ENCODE measurements at regions not wholly inside any gene's neighbourhood (a gene's known extent, or its start where the extent isn't known, plus 50 kb on each side); places are given as distances from the start of the nearest gene placed in this dataset.

DNA sequence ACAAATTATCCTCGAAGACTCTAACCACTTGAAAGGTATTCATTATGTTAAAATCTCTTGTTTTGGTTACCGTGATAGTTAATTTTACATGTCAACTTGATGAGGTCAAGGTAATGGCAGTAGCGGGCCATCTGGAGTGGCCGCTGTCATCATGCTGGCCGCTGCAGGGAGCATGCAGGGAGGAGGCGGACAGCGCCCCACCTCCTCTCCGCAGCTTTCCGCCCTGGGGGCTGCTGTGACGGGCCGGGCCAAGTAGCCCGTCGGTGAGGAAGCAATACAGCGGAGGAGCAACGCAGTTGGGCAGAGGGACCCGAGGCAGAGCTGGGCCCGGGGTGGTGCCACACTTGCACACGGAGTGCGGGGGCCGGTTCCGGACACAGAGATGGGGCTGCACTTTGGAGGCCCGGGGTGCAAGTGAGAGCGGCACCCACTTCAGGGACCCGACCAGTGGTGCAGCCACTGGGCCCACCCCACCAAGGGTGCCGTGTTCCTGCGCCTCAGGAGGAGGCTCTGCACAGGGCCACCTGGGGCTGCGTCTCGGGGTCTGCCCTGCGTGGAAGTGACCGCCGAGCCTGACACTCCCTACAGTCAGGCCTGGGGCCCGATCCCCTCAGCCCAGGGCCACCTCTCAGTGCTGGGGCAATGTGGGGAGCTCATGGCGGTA, 452.4 kb downstream of the LRATD1 start:
- H3K36me3 ChIP-seq (ENCODE audit: control insufficient read depth, insufficient read depth, low read length): no peaks in the 10 kb centered on the region
- no peaks in the 10 kb centered on the region for H3K27me3 ChIP-seq (ENCODE audit: control insufficient read depth, insufficient read depth, low read length)
- H3K9me3 ChIP-seq (ENCODE audit: control insufficient read depth, insufficient read depth, low read depth, low read length): no peaks in the 10 kb centered on the region
- H3K9ac ChIP-seq (ENCODE audit: low read length): no peak overlapping the region
- H3K27ac ChIP-seq (ENCODE audit: low read depth, low read length): no peak overlapping the region
- H3K4me1 ChIP-seq (ENCODE audit: control insufficient read depth, insufficient read depth, low read length): peaks cover 5% of the 10 kb centered on the region; the same call in 1 of the 2 replicates
- H3K4me3 ChIP-seq (ENCODE audit: low read depth, low read length): no peak overlapping the region

DNA sequence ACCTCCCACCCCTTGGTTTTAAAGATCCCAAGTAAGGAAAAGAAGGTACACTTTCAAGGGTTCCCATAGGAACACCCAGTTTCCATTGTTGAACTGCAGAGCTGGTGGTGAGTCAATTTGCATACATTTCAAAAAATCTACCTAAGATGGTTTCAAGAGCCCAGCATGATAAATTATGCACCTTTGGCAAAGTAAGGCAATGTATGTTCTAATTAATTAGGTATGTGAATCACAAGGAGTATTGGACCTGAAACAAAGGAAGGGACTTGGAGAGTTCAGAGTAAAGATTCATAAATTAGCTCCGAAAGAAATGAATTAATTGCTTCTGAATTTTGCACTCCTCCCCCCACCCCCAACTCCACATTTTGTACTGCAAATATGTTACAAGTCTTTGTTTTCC, 459.7 kb downstream of the LRATD1 start:
- H3K4me3 ChIP-seq (ENCODE audit: low read depth, low read length): no peak overlapping the region
- H3K27me3 ChIP-seq (ENCODE audit: control insufficient read depth, insufficient read depth, low read length): no peaks in the 10 kb centered on the region
- no peaks in the 10 kb centered on the region for H3K36me3 ChIP-seq (ENCODE audit: control insufficient read depth, insufficient read depth, low read length)
- no peaks in the 10 kb centered on the region for H3K9me3 ChIP-seq (ENCODE audit: control insufficient read depth, insufficient read depth, low read depth, low read length)
- no peak overlapping the region for H3K9ac ChIP-seq (ENCODE audit: low read length)
- H3K4me1 ChIP-seq (ENCODE audit: control insufficient read depth, insufficient read depth, low read length): peaks cover 22% of the 10 kb centered on the region
- no peak overlapping the region for H3K27ac ChIP-seq (ENCODE audit: low read depth, low read length)

DNA sequence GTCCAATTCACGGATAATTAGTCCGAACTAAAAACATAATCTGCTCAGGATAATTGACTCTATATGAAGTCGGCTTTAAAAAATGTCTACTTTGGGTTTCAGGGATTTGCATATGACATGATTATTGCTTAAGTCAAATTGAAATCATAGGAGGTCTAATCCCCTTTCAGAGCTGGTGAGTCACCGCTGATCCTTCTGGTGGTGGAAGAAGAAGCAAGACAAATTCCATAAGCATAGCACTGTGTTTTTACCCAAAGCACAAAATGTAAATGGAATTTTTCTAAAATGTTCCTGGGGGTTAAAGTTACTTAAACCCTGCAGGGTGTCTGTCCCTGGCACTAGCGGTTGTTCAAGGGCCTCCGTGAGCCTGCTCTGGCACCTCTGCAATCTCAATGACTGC, 460.2 kb downstream of the LRATD1 start:
- H3K4me3 ChIP-seq (ENCODE audit: low read depth, low read length): no peak overlapping the region
- H3K4me1 ChIP-seq (ENCODE audit: control insufficient read depth, insufficient read depth, low read length): peaks cover 25% of the 10 kb centered on the region
- H3K9me3 ChIP-seq (ENCODE audit: control insufficient read depth, insufficient read depth, low read depth, low read length): no peaks in the 10 kb centered on the region
- no peak overlapping the region for H3K27ac ChIP-seq (ENCODE audit: low read depth, low read length)
- no peaks in the 10 kb centered on the region for H3K27me3 ChIP-seq (ENCODE audit: control insufficient read depth, insufficient read depth, low read length)
- no peaks in the 10 kb centered on the region for H3K36me3 ChIP-seq (ENCODE audit: control insufficient read depth, insufficient read depth, low read length)
- H3K9ac ChIP-seq (ENCODE audit: low read length): no peak overlapping the region

DNA sequence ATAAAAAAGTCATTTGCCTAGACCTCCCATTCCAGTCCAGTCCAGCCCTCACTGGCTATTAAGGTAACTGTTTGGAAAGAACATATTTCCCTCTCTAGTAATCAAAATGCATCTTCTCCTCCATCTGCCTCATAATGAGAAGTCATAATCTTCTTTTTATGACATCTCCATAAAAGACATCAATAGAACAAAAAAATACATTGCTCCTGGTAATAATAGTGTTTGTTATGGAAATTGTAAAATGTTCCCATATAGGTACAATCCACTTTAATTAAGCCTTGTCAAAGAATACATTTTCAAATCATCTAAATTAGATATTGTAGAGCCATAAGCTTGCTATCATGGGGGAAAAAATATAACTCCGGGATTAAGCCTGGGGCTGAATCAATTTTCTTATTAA, 461.6 kb downstream of the LRATD1 start:
- H3K4me3 ChIP-seq (ENCODE audit: low read depth, low read length): no peak overlapping the region

DNA sequence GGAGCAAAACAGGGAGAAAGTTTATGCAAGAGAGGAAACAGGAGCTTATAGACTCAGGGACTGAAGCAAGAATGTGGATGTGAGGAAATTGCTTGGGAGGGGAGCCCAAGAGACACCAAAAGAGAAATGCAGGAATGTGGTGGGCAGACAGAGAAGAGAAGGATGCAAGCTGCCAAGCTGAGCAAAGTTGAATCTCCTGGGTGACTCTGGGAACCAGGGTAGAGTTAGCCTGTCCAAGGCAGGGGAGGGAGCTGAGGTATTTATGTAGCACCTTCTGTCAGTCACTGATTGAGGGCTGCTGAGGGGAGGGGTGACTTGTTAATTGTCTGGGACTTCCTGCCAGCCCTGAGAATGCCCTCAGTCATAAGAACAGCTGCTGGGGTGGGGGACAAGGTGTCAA, 464.3 kb downstream of the NBAS start:
- Histone ChIP-seq H3K27me3 (ENCODE audit: control insufficient read depth, insufficient read depth, low read length) (no peaks in the 10 kb centered on the region), H3K9ac (ENCODE audit: low read length) (no peak overlapping the region), H3K4me3 (ENCODE audit: low read depth, low read length) (no peak overlapping the region), H3K36me3 (ENCODE audit: control insufficient read depth, insufficient read depth, low read length) (no peaks in the 10 kb centered on the region), H3K4me1 (ENCODE audit: control insufficient read depth, insufficient read depth, low read length) (peaks cover 25% of the 10 kb centered on the region), H3K27ac (ENCODE audit: low read depth, low read length) (no peak overlapping the region), H3K9me3 (ENCODE audit: control insufficient read depth, insufficient read depth, low read depth, low read length) (no peaks in the 10 kb centered on the region)

More for the DNA sequence above, 461.6 kb downstream of the LRATD1 start:
- Histone ChIP-seq H3K27me3 (ENCODE audit: control insufficient read depth, insufficient read depth, low read length) (no peaks in the 10 kb centered on the region), H3K9me3 (ENCODE audit: control insufficient read depth, insufficient read depth, low read depth, low read length) (no peaks in the 10 kb centered on the region), H3K36me3 (ENCODE audit: control insufficient read depth, insufficient read depth, low read length) (no peaks in the 10 kb centered on the region), H3K27ac (ENCODE audit: low read depth, low read length) (no peak overlapping the region), H3K9ac (ENCODE audit: low read length) (no peak overlapping the region), H3K4me1 (ENCODE audit: control insufficient read depth, insufficient read depth, low read length) (peaks cover 25% of the 10 kb centered on the region)

DNA sequence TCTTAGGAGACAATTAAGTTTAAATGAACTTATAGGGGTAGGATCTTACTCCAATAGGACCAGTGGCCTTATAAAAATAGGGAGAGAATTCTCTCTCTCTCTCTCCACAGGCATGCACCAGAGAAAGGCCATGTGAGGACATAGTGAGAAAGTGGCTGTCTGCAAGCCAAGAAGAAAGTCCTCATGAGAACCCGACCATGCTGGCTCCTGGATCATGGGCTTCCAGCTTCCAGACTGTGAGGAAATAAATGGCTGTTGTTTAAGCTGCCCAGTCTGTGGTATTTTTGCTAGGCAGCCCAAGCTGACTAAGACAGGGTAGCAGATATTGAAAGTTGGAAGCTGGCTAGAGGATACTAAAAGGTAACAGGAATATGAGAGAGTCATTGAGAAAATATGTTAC, 454.0 kb downstream of the NBAS start:
- Histone ChIP-seq H3K9ac (ENCODE audit: low read length) (no peak overlapping the region), H3K27me3 (ENCODE audit: control insufficient read depth, insufficient read depth, low read length) (no peaks in the 10 kb centered on the region), H3K4me3 (ENCODE audit: low read depth, low read length) (no peak overlapping the region), H3K36me3 (ENCODE audit: control insufficient read depth, insufficient read depth, low read length) (no peaks in the 10 kb centered on the region), H3K27ac (ENCODE audit: low read depth, low read length) (no peak overlapping the region), H3K4me1 (ENCODE audit: control insufficient read depth, insufficient read depth, low read length) (no peaks in the 10 kb centered on the region), H3K9me3 (ENCODE audit: control insufficient read depth, insufficient read depth, low read depth, low read length) (peaks cover 10% of the 10 kb centered on the region; the same call in 1 of the 2 replicates)

DNA sequence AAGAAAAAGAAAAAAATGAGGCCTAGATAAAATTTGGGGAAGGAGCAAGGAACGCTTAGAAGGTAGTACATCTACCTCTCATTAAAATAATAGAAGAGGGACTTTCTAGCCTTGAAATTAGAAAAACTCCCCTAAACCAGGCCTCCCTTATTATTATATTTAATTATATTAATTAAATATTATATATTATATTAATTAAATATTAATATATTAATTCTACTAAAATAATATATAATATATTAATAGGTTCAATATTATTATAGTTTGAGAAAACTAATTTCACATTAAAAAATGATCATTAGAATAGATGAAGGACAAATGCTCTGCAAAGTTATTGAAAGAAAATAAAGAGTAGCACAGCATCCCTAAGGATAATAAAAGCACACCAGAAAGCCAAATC, 449.4 kb downstream of the NBAS start:
- H3K4me3 ChIP-seq (ENCODE audit: low read depth, low read length): no peak overlapping the region
- no peaks in the 10 kb centered on the region for H3K4me1 ChIP-seq (ENCODE audit: control insufficient read depth, insufficient read depth, low read length)
- no peaks in the 10 kb centered on the region for H3K36me3 ChIP-seq (ENCODE audit: control insufficient read depth, insufficient read depth, low read length)
- H3K27ac ChIP-seq (ENCODE audit: low read depth, low read length): no peak overlapping the region
- no peaks in the 10 kb centered on the region for H3K27me3 ChIP-seq (ENCODE audit: control insufficient read depth, insufficient read depth, low read length)
- peaks cover 25% of the 10 kb centered on the region for H3K9me3 ChIP-seq (ENCODE audit: control insufficient read depth, insufficient read depth, low read depth, low read length)
- H3K9ac ChIP-seq (ENCODE audit: low read length): no peak overlapping the region

DNA sequence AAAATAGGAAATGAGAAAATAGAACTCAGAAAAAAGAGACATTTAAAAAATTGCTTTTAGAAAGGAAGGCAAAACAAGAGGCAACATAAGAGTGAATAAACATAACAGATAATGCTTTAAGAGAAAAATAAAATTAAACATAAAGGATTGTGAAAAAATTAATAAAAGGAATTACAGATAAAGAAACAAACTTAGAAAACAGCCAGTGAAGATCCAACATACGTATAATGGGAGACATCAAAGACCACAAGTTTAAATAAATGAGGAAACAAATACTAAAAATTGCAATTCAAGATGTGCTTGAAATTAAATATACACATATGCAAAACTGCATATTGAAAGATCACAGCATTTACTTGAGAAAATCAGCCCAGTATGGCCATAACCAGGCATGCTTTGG, 448.9 kb downstream of the NBAS start:
- H3K4me1 ChIP-seq (ENCODE audit: control insufficient read depth, insufficient read depth, low read length): no peaks in the 10 kb centered on the region
- no peaks in the 10 kb centered on the region for H3K36me3 ChIP-seq (ENCODE audit: control insufficient read depth, insufficient read depth, low read length)
- H3K4me3 ChIP-seq (ENCODE audit: low read depth, low read length): no peak overlapping the region

DNA sequence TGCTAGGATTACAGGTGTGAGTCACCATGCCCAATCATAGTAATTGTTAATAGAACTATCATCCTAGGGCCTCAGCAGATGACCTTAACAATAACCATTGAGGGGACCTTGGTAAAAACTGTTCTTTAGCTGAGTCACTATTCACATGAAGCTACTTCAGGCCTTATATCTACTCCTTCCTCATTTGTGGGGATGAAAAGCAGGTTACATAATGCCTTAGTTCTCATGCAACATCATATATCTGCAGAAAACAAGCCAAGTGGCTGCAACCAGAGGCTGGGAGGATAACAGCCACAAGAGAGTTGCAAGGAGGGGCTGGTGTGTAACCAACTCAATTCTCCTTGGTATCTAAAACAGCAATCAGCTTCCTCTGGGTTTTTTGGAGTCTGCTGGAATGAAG, 445.4 kb downstream of the NBAS start:
- H3K4me1 ChIP-seq (ENCODE audit: control insufficient read depth, insufficient read depth, low read length): peaks cover 18% of the 10 kb centered on the region
- no peak overlapping the region for H3K4me3 ChIP-seq (ENCODE audit: low read depth, low read length)
- H3K9ac ChIP-seq (ENCODE audit: low read length): no peak overlapping the region
- H3K27me3 ChIP-seq (ENCODE audit: control insufficient read depth, insufficient read depth, low read length): no peaks in the 10 kb centered on the region
- H3K36me3 ChIP-seq (ENCODE audit: control insufficient read depth, insufficient read depth, low read length): no peaks in the 10 kb centered on the region
- H3K27ac ChIP-seq (ENCODE audit: low read depth, low read length): no peak overlapping the region
- peaks cover 21% of the 10 kb centered on the region for H3K9me3 ChIP-seq (ENCODE audit: control insufficient read depth, insufficient read depth, low read depth, low read length)

More for the DNA sequence above, 448.9 kb downstream of the NBAS start:
- peaks cover 25% of the 10 kb centered on the region for H3K9me3 ChIP-seq (ENCODE audit: control insufficient read depth, insufficient read depth, low read depth, low read length)
- no peaks in the 10 kb centered on the region for H3K27me3 ChIP-seq (ENCODE audit: control insufficient read depth, insufficient read depth, low read length)
- H3K9ac ChIP-seq (ENCODE audit: low read length): no peak overlapping the region
- H3K27ac ChIP-seq (ENCODE audit: low read depth, low read length): no peak overlapping the region

DNA sequence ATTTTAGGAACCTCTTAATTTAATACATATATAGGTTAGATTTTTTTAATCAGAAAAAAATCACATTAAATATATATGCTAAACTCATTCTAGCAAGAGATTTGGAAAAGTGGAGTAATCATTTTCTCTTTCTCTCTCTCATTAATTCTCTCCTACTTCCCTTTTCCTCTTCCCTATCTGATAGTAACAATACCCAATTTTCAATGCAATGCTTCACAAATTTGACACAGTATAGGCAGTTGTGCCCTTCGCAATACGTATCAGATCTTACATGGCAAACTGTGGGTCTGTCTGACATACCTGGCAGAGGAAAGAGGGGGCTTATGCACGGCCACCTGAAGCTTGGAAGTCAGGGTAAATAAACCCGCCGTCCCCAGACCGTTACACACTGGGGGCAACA, 444.3 kb downstream of the NBAS start:
- peaks cover 17% of the 10 kb centered on the region for H3K9me3 ChIP-seq (ENCODE audit: control insufficient read depth, insufficient read depth, low read depth, low read length)
- no peak overlapping the region for H3K27ac ChIP-seq (ENCODE audit: low read depth, low read length)
- H3K4me3 ChIP-seq (ENCODE audit: low read depth, low read length): no peak overlapping the region
- no peaks in the 10 kb centered on the region for H3K36me3 ChIP-seq (ENCODE audit: control insufficient read depth, insufficient read depth, low read length)
- peaks cover 23% of the 10 kb centered on the region for H3K4me1 ChIP-seq (ENCODE audit: control insufficient read depth, insufficient read depth, low read length)
- no peaks in the 10 kb centered on the region for H3K27me3 ChIP-seq (ENCODE audit: control insufficient read depth, insufficient read depth, low read length)
- no peak overlapping the region for H3K9ac ChIP-seq (ENCODE audit: low read length)
